Panc1 (cell line): ENCODE measurements at regions not wholly inside any gene's neighbourhood (a gene's known extent, or its start where the extent isn't known, plus 50 kb on each side); places are given as distances from the start of the nearest gene placed in this dataset.
"Not testable (repeated sequence)": the region's sequence is repeated elsewhere in the genome, so short reads cannot be mapped to it uniquely, and the experiment has no call there.

ENCODE experiments used
- ATAC-seq: fragments of 200-7000 bp; cut with Tn5 transposase; 2 replicates; pipeline ENCODE4 v1.9.1; 2020; ENCODE audit warnings: mild to moderate bottlenecking, moderate library complexity
- BruUV-seq: library from RNA; stranded (reverse); fragments of 400-500 nt; replicated peaks from 2 replicates; lab custom pipeline; 2021; lab: Mats Ljungman, UMichigan
- CTCF ChIA-PET: fragments of 300-600 bp; sonication (Branson Sonifier 250); formaldehyde crosslinking; loops from one replicate; lab custom pipeline; 2022; ENCODE audit warnings: antibody characterized with exemption; lab: Charles Lee
- POLR2A ChIA-PET: fragments of 300-600 bp; sonication (Branson Sonifier 250); formaldehyde crosslinking; loops from one replicate; lab custom pipeline; 2022; ENCODE audit warnings: antibody characterized with exemption; lab: Charles Lee
- DNase-seq: peaks from one replicate; pipeline ENCODE4 v3.0.0-alpha.2; 2010; ENCODE audit warnings: low read depth, low spot score
- H3K27ac ChIP-seq: 2 replicates; pipeline ENCODE4 v1.5.1; 2011; ENCODE audit warnings: mild to moderate bottlenecking, low read length, inconsistent platforms
- H3K27me3 ChIP-seq: fragments of 200-500 bp; sonication (Bioruptor generic); 2 replicates; pipeline ENCODE4 v1.6.0; 2014; ENCODE audit warnings: low read length, inconsistent platforms; ENCODE audit not compliant: control insufficient read depth, insufficient read depth
- H3K36me3 ChIP-seq: fragments of 200-500 bp; sonication (Bioruptor generic); 2 replicates; pipeline ENCODE4 v1.5.1; 2014; ENCODE audit warnings: inconsistent platforms, mild to moderate bottlenecking, low read length, moderate library complexity; ENCODE audit not compliant: control insufficient read depth, insufficient read depth
- H3K4me1 ChIP-seq: 2 replicates; pipeline ENCODE4 v1.5.1; 2011; ENCODE audit warnings: inconsistent platforms, mild to moderate bottlenecking, low read length, moderate library complexity; ENCODE audit not compliant: control insufficient read depth, insufficient read depth
- H3K4me3 ChIP-seq, 2 experiments: 2 replicates each; pipeline ENCODE4 v1.5.1; 2011 to 2012; ENCODE audit warnings: low read depth in 2 of 2, low read length in 2 of 2, mild to moderate bottlenecking in 2 of 2, inconsistent platforms in 1 of 2, moderate library complexity in 1 of 2
- H3K9me3 ChIP-seq: fragments of 200-500 bp; sonication (Bioruptor generic); 2 replicates; pipeline ENCODE4 v1.5.1; 2014; ENCODE audit warnings: low read depth, mild to moderate bottlenecking, inconsistent platforms, low read length, moderate library complexity; ENCODE audit not compliant: control insufficient read depth, insufficient read depth
- POLR2AphosphoS5 ChIP-seq: IDR thresholded peaks from 2 replicates; pipeline ENCODE4 v1.6.1; 2012; ENCODE audit warnings: mild to moderate bottlenecking, low read depth, low read length, moderate library complexity
- SIN3A ChIP-seq: IDR thresholded peaks from 2 replicates; pipeline ENCODE4 v1.6.1; 2012; ENCODE audit warnings: low read depth, mild to moderate bottlenecking, low read length, moderate library complexity, borderline replicate concordance; ENCODE audit not compliant: insufficient read depth
- TCF7L2 ChIP-seq: IDR thresholded peaks from 2 replicates; pipeline ENCODE4 v1.6.1; 2011; ENCODE audit warnings: mild to moderate bottlenecking, low read depth, low read length, inconsistent platforms
- in situ Hi-C: cut with HindIII; loops from 2 replicates; pipeline ENCODE4 v1.10.0; 2016; ENCODE audit warnings: low sequenced_read_pairs, low pct_unique_long_range_greater_than_20kb
- intact Hi-C: fragments of 100-400 bp; cut with micrococcal nuclease; formaldehyde crosslinking; loops from one replicate; pipeline ENCODE4 v1.10.0; 2022; ENCODE audit not compliant: unreplicated experiment
- TF ChIP-seq, protein P1 (sequence below): fragments of 450-650 bp; IDR thresholded peaks from 2 replicates; pipeline ENCODE4 v1.5.1; 2017; ENCODE audit warnings: mild to moderate bottlenecking
- TF ChIP-seq, protein P2 (sequence below), 2 experiments: IDR thresholded peaks; 2 replicates each; pipeline ENCODE4 v1.6.1; 2011 to 2012; ENCODE audit warnings: low read depth in 2 of 2, control low read depth in 1 of 2, low read length in 1 of 2, mild to moderate bottlenecking in 1 of 2, moderate library complexity in 1 of 2; ENCODE audit not compliant: insufficient read depth in 1 of 2

DNA sequence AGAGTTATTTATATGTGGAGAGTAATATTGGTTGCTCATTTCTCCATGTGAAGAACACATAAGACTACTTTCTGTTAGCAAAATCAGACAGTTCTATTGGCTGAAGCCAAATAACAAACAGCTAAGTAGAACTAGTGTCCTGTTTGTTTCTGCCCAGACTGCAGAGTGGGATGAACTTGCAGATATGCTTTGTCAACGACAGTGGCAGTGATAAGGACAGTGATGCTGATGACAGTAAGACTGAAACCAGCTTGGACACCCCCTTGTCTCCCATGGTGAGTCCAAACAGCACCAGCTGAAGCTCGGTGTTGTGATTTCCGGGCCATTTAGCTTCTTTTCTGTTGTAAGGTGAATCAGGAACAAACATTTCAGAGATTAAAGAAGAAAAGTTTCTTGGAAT, 102.6 kb upstream of the IL12A start:
- POLR2A ChIA-PET, result no interaction called here
- no peaks in the 10 kb centered on the region for H3K27me3 ChIP-seq
- H3K9me3 ChIP-seq, result no peaks in the 10 kb centered on the region
- H3K27ac ChIP-seq, result no peak overlapping the region
- TF ChIP-seq POLR2AphosphoS5, result no peak
- DNase-seq (no peak), ATAC-seq (no peak)
- in situ Hi-C loops, result no loop called here
- H3K4me3 ChIP-seq, result no peak overlapping the region
- intact Hi-C loops, result no loop called here
- H3K4me1 ChIP-seq, result no peaks in the 10 kb centered on the region
- BruUV-seq, result no TSS peak
- CTCF ChIA-PET, result interaction anchor here (4.0 kb wide), 1 partner anchor 119 kb away, joined by 50 read pairs; no protein-coding TSS in a partner anchor
- H3K36me3 ChIP-seq, result no peaks in the 10 kb centered on the region

GRCh38 chr3:159886530-159886929, 102.1 kb upstream of the IL12A start:
- H3K4me1 ChIP-seq, DNase-seq: not testable (repeated sequence)
- CTCF ChIA-PET, result interaction anchor here (4.0 kb wide), 1 partner anchor 118 kb away, joined by 50 read pairs; no protein-coding TSS in a partner anchor

GRCh38 chr3:159887168-159887567, 101.5 kb upstream of the IL12A start:
- ChIA-PET POLR2A (no interaction called here), CTCF (no interaction called here)
- H3K27me3 ChIP-seq, result no peaks in the 10 kb centered on the region
- H3K36me3 ChIP-seq, result no peaks in the 10 kb centered on the region
- DNase-seq (no peak), ATAC-seq (no peak)
- no peaks in the 10 kb centered on the region for H3K9me3 ChIP-seq
- no TSS peak for BruUV-seq
- no peak overlapping the region for H3K27ac ChIP-seq
- TF ChIP-seq POLR2AphosphoS5 (no peak), TCF7L2 (no peak), SIN3A (no peak)
- TF ChIP-seq, protein P1, sequence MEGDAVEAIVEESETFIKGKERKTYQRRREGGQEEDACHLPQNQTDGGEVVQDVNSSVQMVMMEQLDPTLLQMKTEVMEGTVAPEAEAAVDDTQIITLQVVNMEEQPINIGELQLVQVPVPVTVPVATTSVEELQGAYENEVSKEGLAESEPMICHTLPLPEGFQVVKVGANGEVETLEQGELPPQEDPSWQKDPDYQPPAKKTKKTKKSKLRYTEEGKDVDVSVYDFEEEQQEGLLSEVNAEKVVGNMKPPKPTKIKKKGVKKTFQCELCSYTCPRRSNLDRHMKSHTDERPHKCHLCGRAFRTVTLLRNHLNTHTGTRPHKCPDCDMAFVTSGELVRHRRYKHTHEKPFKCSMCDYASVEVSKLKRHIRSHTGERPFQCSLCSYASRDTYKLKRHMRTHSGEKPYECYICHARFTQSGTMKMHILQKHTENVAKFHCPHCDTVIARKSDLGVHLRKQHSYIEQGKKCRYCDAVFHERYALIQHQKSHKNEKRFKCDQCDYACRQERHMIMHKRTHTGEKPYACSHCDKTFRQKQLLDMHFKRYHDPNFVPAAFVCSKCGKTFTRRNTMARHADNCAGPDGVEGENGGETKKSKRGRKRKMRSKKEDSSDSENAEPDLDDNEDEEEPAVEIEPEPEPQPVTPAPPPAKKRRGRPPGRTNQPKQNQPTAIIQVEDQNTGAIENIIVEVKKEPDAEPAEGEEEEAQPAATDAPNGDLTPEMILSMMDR, result no peak
- TF ChIP-seq, protein P2, sequence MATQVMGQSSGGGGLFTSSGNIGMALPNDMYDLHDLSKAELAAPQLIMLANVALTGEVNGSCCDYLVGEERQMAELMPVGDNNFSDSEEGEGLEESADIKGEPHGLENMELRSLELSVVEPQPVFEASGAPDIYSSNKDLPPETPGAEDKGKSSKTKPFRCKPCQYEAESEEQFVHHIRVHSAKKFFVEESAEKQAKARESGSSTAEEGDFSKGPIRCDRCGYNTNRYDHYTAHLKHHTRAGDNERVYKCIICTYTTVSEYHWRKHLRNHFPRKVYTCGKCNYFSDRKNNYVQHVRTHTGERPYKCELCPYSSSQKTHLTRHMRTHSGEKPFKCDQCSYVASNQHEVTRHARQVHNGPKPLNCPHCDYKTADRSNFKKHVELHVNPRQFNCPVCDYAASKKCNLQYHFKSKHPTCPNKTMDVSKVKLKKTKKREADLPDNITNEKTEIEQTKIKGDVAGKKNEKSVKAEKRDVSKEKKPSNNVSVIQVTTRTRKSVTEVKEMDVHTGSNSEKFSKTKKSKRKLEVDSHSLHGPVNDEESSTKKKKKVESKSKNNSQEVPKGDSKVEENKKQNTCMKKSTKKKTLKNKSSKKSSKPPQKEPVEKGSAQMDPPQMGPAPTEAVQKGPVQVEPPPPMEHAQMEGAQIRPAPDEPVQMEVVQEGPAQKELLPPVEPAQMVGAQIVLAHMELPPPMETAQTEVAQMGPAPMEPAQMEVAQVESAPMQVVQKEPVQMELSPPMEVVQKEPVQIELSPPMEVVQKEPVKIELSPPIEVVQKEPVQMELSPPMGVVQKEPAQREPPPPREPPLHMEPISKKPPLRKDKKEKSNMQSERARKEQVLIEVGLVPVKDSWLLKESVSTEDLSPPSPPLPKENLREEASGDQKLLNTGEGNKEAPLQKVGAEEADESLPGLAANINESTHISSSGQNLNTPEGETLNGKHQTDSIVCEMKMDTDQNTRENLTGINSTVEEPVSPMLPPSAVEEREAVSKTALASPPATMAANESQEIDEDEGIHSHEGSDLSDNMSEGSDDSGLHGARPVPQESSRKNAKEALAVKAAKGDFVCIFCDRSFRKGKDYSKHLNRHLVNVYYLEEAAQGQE (IDR thresholded peaks at IDR 0.05; ENCODE audit: insufficient read depth in 1 of 2, low read depth in 2 of 2, low read length in 1 of 2), result no peak
- H3K4me3 ChIP-seq, result no peak overlapping the region
- intact Hi-C loops, result no loop called here
- in situ Hi-C loops, result no loop called here
- no peaks in the 10 kb centered on the region for H3K4me1 ChIP-seq

More at GRCh38 chr3:159886530-159886929, 102.1 kb upstream of the IL12A start:
- H3K27ac ChIP-seq, BruUV-seq, in situ Hi-C loops, ATAC-seq, H3K4me3 ChIP-seq, H3K27me3 ChIP-seq, intact Hi-C loops, POLR2A ChIA-PET, H3K9me3 ChIP-seq, H3K36me3 ChIP-seq: not testable (repeated sequence)
